T-helper 9 cell (primary cell): ENCODE measurements at regions not wholly inside any gene's neighbourhood (a gene's known extent, or its start where the extent isn't known, plus 50 kb on each side); places are given as distances from the start of the nearest gene placed in this dataset.

Experiments used
- DNase-seq: peaks from one replicate; pipeline ENCODE4 v3.0.0-alpha.2; 2020

GRCh38 chr2:100660851-100661584 lies 98.2 kb downstream of the PDCL3 start:
- no peak for DNase-seq

- DNase-seq = no peak
Measured at GRCh38 chr2:100662866-100663265, 100.1 kb downstream of the PDCL3 start.

GRCh38 chr2:100664021-100664755 lies 101.4 kb downstream of the PDCL3 start:
- no peak for DNase-seq

GRCh38 chr2:100664756-100665101 lies 101.9 kb downstream of the PDCL3 start:
- DNase-seq = no peak

GRCh38 chr2:100666996-100667395 lies 104.2 kb downstream of the PDCL3 start:
- DNase-seq = no peak

GRCh38 chr2:100667801-100668200 lies 105.0 kb downstream of the PDCL3 start:
- DNase-seq = no peak

GRCh38 chr2:100670232-100670631 lies 107.4 kb downstream of the PDCL3 start:
- DNase-seq = no peak

GRCh38 chr2:100673115-100673514 lies 110.3 kb downstream of the PDCL3 start:
- no peak for DNase-seq

- no peak for DNase-seq
Measured at GRCh38 chr2:100673691-100674485, 111.1 kb downstream of the PDCL3 start.

GRCh38 chr2:100674666-100675065 lies 111.9 kb downstream of the PDCL3 start:
- no peak for DNase-seq

- no peak for DNase-seq
Measured at GRCh38 chr2:100675373-100675772, 112.6 kb downstream of the PDCL3 start.

- no peak for DNase-seq
Measured at GRCh38 chr2:100675855-100676254, 113.1 kb downstream of the PDCL3 start.

- DNase-seq = no peak
Measured at GRCh38 chr2:100676346-100676745, 113.6 kb downstream of the PDCL3 start.

GRCh38 chr2:100677611-100678185 lies 114.9 kb downstream of the PDCL3 start:
- no peak for DNase-seq

- DNase-seq = no peak
Measured at GRCh38 chr2:100679211-100679610, 116.4 kb downstream of the PDCL3 start.

GRCh38 chr2:100682536-100682935 lies 119.7 kb downstream of the PDCL3 start:
- no peak for DNase-seq

GRCh38 chr2:100683231-100683630 lies 120.4 kb downstream of the PDCL3 start:
- DNase-seq = no peak

GRCh38 chr2:100691846-100692245 lies 128.1 kb upstream of the NPAS2 start:
- no peak for DNase-seq

GRCh38 chr2:100692381-100692780 lies 127.6 kb upstream of the NPAS2 start:
- no peak for DNase-seq

- no peak for DNase-seq
Measured at GRCh38 chr2:100692906-100693305, 127.0 kb upstream of the NPAS2 start.

GRCh38 chr2:100699131-100699530 lies 120.8 kb upstream of the NPAS2 start:
- no peak for DNase-seq

GRCh38 chr2:100702438-100703109 lies 117.4 kb upstream of the NPAS2 start:
- DNase-seq = no peak

- DNase-seq = no peak
Measured at GRCh38 chr2:100703213-100703612, 116.7 kb upstream of the NPAS2 start.
